HepG2 (cell line): ENCODE measurements at regions not wholly inside any gene's neighbourhood (a gene's known extent, or its start where the extent isn't known, plus 50 kb on each side); places are given as distances from the start of the nearest gene placed in this dataset.

Experiments used
- ATAC-seq: fragments of 200-7000 bp; cut with Tn5 transposase; 3 replicates; pipeline ENCODE4 v1.9.1; 2020; ENCODE audit warnings: mild to moderate bottlenecking, moderate library complexity
- BruUV-seq: library from RNA; stranded (reverse); fragments of 400-500 nt; replicated peaks from 2 replicates; lab custom pipeline; 2021; lab: Mats Ljungman, UMichigan
- CTCF ChIA-PET: fragments of 300-600 bp; formaldehyde crosslinking; extraction: SDS; loops from one replicate; lab custom pipeline; 2021; ENCODE audit warnings: low total read pairs, inconsistent platforms, low intra/inter-chr PET ratio; lab: Yijun Ruan, JAX
- POLR2A ChIA-PET: fragments of 350-600 bp; sonication (Branson Sonifier 250); formaldehyde crosslinking; loops from one replicate; lab custom pipeline; 2020; ENCODE audit warnings: antibody characterized with exemption, inconsistent platforms; lab: Yijun Ruan, JAX
- DNase-seq: peaks from one replicate; pipeline ENCODE4 v3.0.0-alpha.2; 2015; ENCODE audit warnings: low spot score
- FAIRE-seq: peaks from 3 replicates; lab custom pipeline; 2011; peaks lifted over from hg19 to GRCh38; lab: Jason Lieb, UNC
- H2AFZ ChIP-seq: one replicate; pipeline ENCODE4 v1.6.1; 2011; ENCODE audit warnings: low read length, inconsistent platforms
- H3K27ac ChIP-seq: fragments of 300-600 bp; 3 replicates; pipeline ENCODE4 v1.8.0; 2011; ENCODE audit warnings: mixed run types, mild to moderate bottlenecking, mixed read lengths, low read length, inconsistent platforms; ENCODE audit not compliant: insufficient read depth; ENCODE audit errors: extremely low read length
- H3K27me3 ChIP-seq, 2 experiments: fragments of 200-600 bp in 1 of 2; 2 replicates in 1 of 2; 3 replicates in 1 of 2; pipeline versions ENCODE4 v1.6.0 to v1.8.0; 2011; ENCODE audit warnings: low read length in 2 of 2, mild to moderate bottlenecking in 2 of 2, moderate library complexity in 2 of 2, inconsistent platforms in 1 of 2; ENCODE audit not compliant: insufficient read depth in 2 of 2, control insufficient read depth in 1 of 2
- H3K36me3 ChIP-seq, 2 experiments: fragments of 200-600 bp in 1 of 2; replicated peaks in 1 of 2; 2 replicates in 1 of 2; 3 replicates in 1 of 2; pipeline versions ENCODE4 v1.5.1 to v1.8.0; 2011; ENCODE audit warnings: low read length in 2 of 2, inconsistent platforms in 1 of 2; ENCODE audit not compliant: insufficient read depth in 2 of 2, control insufficient read depth in 1 of 2
- H3K4me1 ChIP-seq: 2 replicates; pipeline ENCODE4 v1.5.1; 2012; ENCODE audit warnings: low read length, inconsistent platforms; ENCODE audit not compliant: insufficient read depth
- H3K4me2 ChIP-seq: 2 replicates; pipeline ENCODE4 v1.6.0; 2011; ENCODE audit warnings: low read depth, low read length, inconsistent platforms
- H3K4me3 ChIP-seq, 3 experiments: fragments of 200-600 bp in 1 of 3; sonication (generic), shearing (Covaris generic) in 1 of 3; replicated peaks in 1 of 3; 2 replicates each; pipeline ENCODE4 v1.5.1; 2011 to 2016; ENCODE audit warnings: low read length in 3 of 3, inconsistent platforms in 2 of 3, low read depth in 2 of 3, mild to moderate bottlenecking in 2 of 3, control low read depth in 1 of 3, mixed read lengths in 1 of 3; ENCODE audit not compliant: insufficient read depth in 1 of 3
- H3K79me2 ChIP-seq: one replicate; pipeline ENCODE4 v1.6.1; 2011; ENCODE audit warnings: low read length, inconsistent platforms; ENCODE audit not compliant: insufficient read depth
- H3K9ac ChIP-seq: 2 replicates; pipeline ENCODE4 v1.6.0; 2011; ENCODE audit warnings: mild to moderate bottlenecking, low read depth, low read length, inconsistent platforms; ENCODE audit not compliant: insufficient read depth
- H3K9me3 ChIP-seq: 2 replicates; pipeline ENCODE4 v1.5.1; 2012; ENCODE audit warnings: mild to moderate bottlenecking, low read length
- H4K20me1 ChIP-seq: 2 replicates; pipeline ENCODE4 v1.6.0; 2011; ENCODE audit warnings: inconsistent platforms, mild to moderate bottlenecking, low read length, moderate library complexity; ENCODE audit not compliant: insufficient read depth
- DNMT3B ChIP-seq: conservative IDR thresholded peaks from 2 replicates; pipeline ENCODE4 v1.6.1; 2016; ENCODE audit warnings: missing biosample characterization, control low read depth
- E2F5 ChIP-seq: sonication (generic); formaldehyde crosslinking; conservative IDR thresholded peaks from 2 replicates; pipeline ENCODE4 v1.4.0; 2020; ENCODE audit warnings: missing genetic modification reagents
- FOXO4 ChIP-seq: sonication (generic); formaldehyde crosslinking; conservative IDR thresholded peaks from 2 replicates; pipeline ENCODE4 v1.8.1; 2023; ENCODE audit warnings: missing genetic modification reagents
- NAIF1 ChIP-seq: sonication (generic); formaldehyde crosslinking; IDR thresholded peaks from 2 replicates; pipeline ENCODE4 v1.5.0; 2020; ENCODE audit warnings: mild to moderate bottlenecking, missing genetic modification reagents, borderline replicate concordance
- PHF21A ChIP-seq: sonication (generic); formaldehyde crosslinking; IDR thresholded peaks from 2 replicates; pipeline ENCODE4 v1.5.0; 2020; ENCODE audit warnings: mild to moderate bottlenecking, missing genetic modification reagents
- PHF5A ChIP-seq: IDR thresholded peaks from one replicate; pipeline ENCODE4 v1.6.1; 2018; ENCODE audit warnings: low read depth, missing genetic modification reagents; ENCODE audit not compliant: unreplicated experiment
- PLSCR1 ChIP-seq: sonication (generic); formaldehyde crosslinking; IDR thresholded peaks from 2 replicates; pipeline ENCODE4 v1.5.0; 2020; ENCODE audit warnings: missing genetic modification reagents, mild to moderate bottlenecking, borderline replicate concordance
- U2AF1 ChIP-seq: fragments of 200-400 bp; formaldehyde crosslinking; optimal IDR thresholded peaks from 2 replicates; pipeline ENCODE3; 2017; ENCODE audit warnings: mild to moderate bottlenecking, low read depth, low read length
- ZFP36L1 ChIP-seq: sonication (generic); formaldehyde crosslinking; IDR thresholded peaks from 2 replicates; pipeline ENCODE4 v1.8.0; 2022; ENCODE audit warnings: mild to moderate bottlenecking, missing genetic modification reagents, moderate library complexity
- ZFYVE20 ChIP-seq: sonication (generic); formaldehyde crosslinking; IDR thresholded peaks from 2 replicates; pipeline ENCODE4 v1.8.0; 2023; ENCODE audit warnings: low read depth, mild to moderate bottlenecking, moderate library complexity, missing genetic modification reagents, borderline replicate concordance
- ZNF749 ChIP-seq: sonication (generic); formaldehyde crosslinking; IDR thresholded peaks from 2 replicates; pipeline ENCODE4 v1.8.0; 2022; ENCODE audit warnings: mild to moderate bottlenecking, missing genetic modification reagents, moderate library complexity, borderline replicate concordance
- ZNF891 ChIP-seq: sonication (generic); formaldehyde crosslinking; IDR thresholded peaks from 2 replicates; pipeline ENCODE4 v1.5.0; 2020; ENCODE audit warnings: mild to moderate bottlenecking, missing genetic modification reagents
- whole genome bisulfite sequencing: methylation state at CpG from one replicate; pipeline ENCODE4 v1.1.6; 2017; ENCODE audit warnings: low lambda C conversion rate; 5-methylcytosine and 5-hydroxymethylcytosine counted together
- in situ Hi-C: cut with HindIII; loops from 2 replicates; pipeline ENCODE4 v1.10.0; 2017; ENCODE audit warnings: low pct_unique_long_range_greater_than_20kb; ENCODE audit not compliant: extremely low pct_ligation_motif_present
- intact Hi-C: fragments of 100-400 bp; cut with micrococcal nuclease; formaldehyde crosslinking; loops from one replicate; pipeline ENCODE4 v1.10.0; 2022; ENCODE audit not compliant: unreplicated experiment
- TF ChIP-seq, protein P1 (sequence below): sonication (generic); formaldehyde crosslinking; IDR thresholded peaks from 2 replicates; pipeline ENCODE4 v1.9.0; 2022; ENCODE audit warnings: missing genetic modification reagents, mild to moderate bottlenecking, borderline replicate concordance
- TF ChIP-seq, protein P2 (sequence below): sonication (generic); formaldehyde crosslinking; IDR thresholded peaks from 2 replicates; pipeline ENCODE4 v1.8.1; 2022; ENCODE audit warnings: low read depth, mild to moderate bottlenecking, missing genetic modification reagents
- TF ChIP-seq, protein P3 (sequence below): sonication (generic); formaldehyde crosslinking; IDR thresholded peaks from 2 replicates; pipeline ENCODE4 v1.8.0; 2022; ENCODE audit warnings: missing genetic modification reagents, mild to moderate bottlenecking, moderate library complexity, borderline replicate concordance

GRCh38 chr5:103840600-103840999 lies 278.0 kb upstream of the NUDT12 start:
- H3K27me3 ChIP-seq, result no peaks in the 10 kb centered on the region
- CTCF ChIA-PET, result no interaction called here
- H4K20me1 ChIP-seq, result no peaks in the 10 kb centered on the region
- ATAC-seq (no peak), DNase-seq (no peak), FAIRE-seq (no peak)
- in situ Hi-C loops (no loop called here), intact Hi-C loops (no loop called here)
- 39% methylated on average over 1 of the region's 1 CpG for WGBS
- POLR2A ChIA-PET, result no interaction called here
- no peaks in the 10 kb centered on the region for H3K79me2 ChIP-seq
- no peak overlapping the region for H3K9ac ChIP-seq
- no peaks in the 10 kb centered on the region for H3K36me3 ChIP-seq
- no peak overlapping the region for H3K27ac ChIP-seq
- H3K4me1 ChIP-seq, result no peaks in the 10 kb centered on the region
- BruUV-seq, result no TSS peak
- H2AFZ ChIP-seq, result no peak overlapping the region
- no peaks in the 10 kb centered on the region for H3K9me3 ChIP-seq
- H3K4me2 ChIP-seq, result no peak overlapping the region
- H3K4me3 ChIP-seq, result no peak overlapping the region
- TF ChIP-seq, protein P1, sequence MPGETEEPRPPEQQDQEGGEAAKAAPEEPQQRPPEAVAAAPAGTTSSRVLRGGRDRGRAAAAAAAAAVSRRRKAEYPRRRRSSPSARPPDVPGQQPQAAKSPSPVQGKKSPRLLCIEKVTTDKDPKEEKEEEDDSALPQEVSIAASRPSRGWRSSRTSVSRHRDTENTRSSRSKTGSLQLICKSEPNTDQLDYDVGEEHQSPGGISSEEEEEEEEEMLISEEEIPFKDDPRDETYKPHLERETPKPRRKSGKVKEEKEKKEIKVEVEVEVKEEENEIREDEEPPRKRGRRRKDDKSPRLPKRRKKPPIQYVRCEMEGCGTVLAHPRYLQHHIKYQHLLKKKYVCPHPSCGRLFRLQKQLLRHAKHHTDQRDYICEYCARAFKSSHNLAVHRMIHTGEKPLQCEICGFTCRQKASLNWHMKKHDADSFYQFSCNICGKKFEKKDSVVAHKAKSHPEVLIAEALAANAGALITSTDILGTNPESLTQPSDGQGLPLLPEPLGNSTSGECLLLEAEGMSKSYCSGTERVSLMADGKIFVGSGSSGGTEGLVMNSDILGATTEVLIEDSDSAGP, result no peak
- no peak for TF ChIP-seq ZFP36L1 (CRISPR knock-in tag)
- no peak for TF ChIP-seq NAIF1
- no peak for TF ChIP-seq FOXO4
- TF ChIP-seq PHF21A (CRISPR knock-in tag), result no peak
- no peak for TF ChIP-seq DNMT3B (CRISPR knock-in tag)
- no peak for TF ChIP-seq U2AF1
- TF ChIP-seq, protein P2, sequence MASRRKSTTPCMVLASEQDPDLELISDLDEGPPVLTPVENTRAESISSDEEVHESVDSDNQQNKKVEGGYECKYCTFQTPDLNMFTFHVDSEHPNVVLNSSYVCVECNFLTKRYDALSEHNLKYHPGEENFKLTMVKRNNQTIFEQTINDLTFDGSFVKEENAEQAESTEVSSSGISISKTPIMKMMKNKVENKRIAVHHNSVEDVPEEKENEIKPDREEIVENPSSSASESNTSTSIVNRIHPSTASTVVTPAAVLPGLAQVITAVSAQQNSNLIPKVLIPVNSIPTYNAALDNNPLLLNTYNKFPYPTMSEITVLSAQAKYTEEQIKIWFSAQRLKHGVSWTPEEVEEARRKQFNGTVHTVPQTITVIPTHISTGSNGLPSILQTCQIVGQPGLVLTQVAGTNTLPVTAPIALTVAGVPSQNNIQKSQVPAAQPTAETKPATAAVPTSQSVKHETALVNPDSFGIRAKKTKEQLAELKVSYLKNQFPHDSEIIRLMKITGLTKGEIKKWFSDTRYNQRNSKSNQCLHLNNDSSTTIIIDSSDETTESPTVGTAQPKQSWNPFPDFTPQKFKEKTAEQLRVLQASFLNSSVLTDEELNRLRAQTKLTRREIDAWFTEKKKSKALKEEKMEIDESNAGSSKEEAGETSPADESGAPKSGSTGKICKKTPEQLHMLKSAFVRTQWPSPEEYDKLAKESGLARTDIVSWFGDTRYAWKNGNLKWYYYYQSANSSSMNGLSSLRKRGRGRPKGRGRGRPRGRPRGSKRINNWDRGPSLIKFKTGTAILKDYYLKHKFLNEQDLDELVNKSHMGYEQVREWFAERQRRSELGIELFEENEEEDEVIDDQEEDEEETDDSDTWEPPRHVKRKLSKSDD (CRISPR knock-in tag), result no peak
- no peak for TF ChIP-seq E2F5 (CRISPR knock-in tag)
- no peak for TF ChIP-seq PHF5A (CRISPR knock-in tag)
- TF ChIP-seq, protein P3, sequence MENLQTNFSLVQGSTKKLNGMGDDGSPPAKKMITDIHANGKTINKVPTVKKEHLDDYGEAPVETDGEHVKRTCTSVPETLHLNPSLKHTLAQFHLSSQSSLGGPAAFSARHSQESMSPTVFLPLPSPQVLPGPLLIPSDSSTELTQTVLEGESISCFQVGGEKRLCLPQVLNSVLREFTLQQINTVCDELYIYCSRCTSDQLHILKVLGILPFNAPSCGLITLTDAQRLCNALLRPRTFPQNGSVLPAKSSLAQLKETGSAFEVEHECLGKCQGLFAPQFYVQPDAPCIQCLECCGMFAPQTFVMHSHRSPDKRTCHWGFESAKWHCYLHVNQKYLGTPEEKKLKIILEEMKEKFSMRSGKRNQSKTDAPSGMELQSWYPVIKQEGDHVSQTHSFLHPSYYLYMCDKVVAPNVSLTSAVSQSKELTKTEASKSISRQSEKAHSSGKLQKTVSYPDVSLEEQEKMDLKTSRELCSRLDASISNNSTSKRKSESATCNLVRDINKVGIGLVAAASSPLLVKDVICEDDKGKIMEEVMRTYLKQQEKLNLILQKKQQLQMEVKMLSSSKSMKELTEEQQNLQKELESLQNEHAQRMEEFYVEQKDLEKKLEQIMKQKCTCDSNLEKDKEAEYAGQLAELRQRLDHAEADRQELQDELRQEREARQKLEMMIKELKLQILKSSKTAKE (CRISPR knock-in tag), result no peak
- TF ChIP-seq ZNF891 (CRISPR knock-in tag), result no peak
- no peak for TF ChIP-seq ZNF749 (CRISPR knock-in tag)
- no peak for TF ChIP-seq ZFYVE20 (CRISPR knock-in tag)
- no peak for TF ChIP-seq PLSCR1 (CRISPR knock-in tag)
